Parathyroid adenoma (tissue), 2 donors: ENCODE measurements at regions not wholly inside any gene's neighbourhood (a gene's known extent, or its start where the extent isn't known, plus 50 kb on each side); places are given as distances from the start of the nearest gene placed in this dataset.

ENCODE experiments used
- H2AFZ ChIP-seq: fragments of 300-600 bp; sonication (generic); one replicate; pipeline ENCODE4 v1.7.0; 2017; ENCODE audit warnings: antibody characterized with exemption, mild to moderate bottlenecking
- H3K27ac ChIP-seq: fragments of 300-600 bp; sonication (generic); one replicate; pipeline ENCODE4 v1.7.0; 2017
- H3K27me3 ChIP-seq: fragments of 300-600 bp; sonication (generic); one replicate; pipeline ENCODE4 v1.7.0; 2017; ENCODE audit warnings: low read length; ENCODE audit not compliant: control insufficient read depth, insufficient read depth
- H3K36me3 ChIP-seq: fragments of 300-600 bp; sonication (generic); one replicate; pipeline ENCODE4 v1.7.0; 2017; ENCODE audit warnings: low read length; ENCODE audit not compliant: control insufficient read depth, insufficient read depth
- H3K4me1 ChIP-seq: fragments of 300-600 bp; sonication (generic); one replicate; pipeline ENCODE4 v1.7.0; 2017; ENCODE audit warnings: control low read depth
- H3K4me2 ChIP-seq: fragments of 300-600 bp; sonication (generic); one replicate; pipeline ENCODE4 v1.7.0; 2017; ENCODE audit warnings: low read length
- H3K4me3 ChIP-seq: fragments of 300-600 bp; sonication (generic); one replicate; pipeline ENCODE4 v1.7.0; 2017; ENCODE audit warnings: low read depth, low read length
- H3K79me2 ChIP-seq: fragments of 300-600 bp; sonication (generic); one replicate; pipeline ENCODE4 v1.7.0; 2017; ENCODE audit warnings: control low read depth
- H3K9ac ChIP-seq: fragments of 300-600 bp; sonication (generic); one replicate; pipeline ENCODE4 v1.7.0; 2017; ENCODE audit warnings: mild to moderate bottlenecking
- H3K9me3 ChIP-seq: fragments of 300-600 bp; sonication (generic); one replicate; pipeline ENCODE4 v1.7.0; 2017; ENCODE audit warnings: low read length; ENCODE audit not compliant: control insufficient read depth
- CTCF ChIP-seq: fragments of 300-600 bp; sonication (generic); IDR thresholded peaks from one replicate; pipeline ENCODE4 v1.7.0; 2017; ENCODE audit warnings: antibody characterized with exemption, mild to moderate bottlenecking
- donor health status: primary hyperparathyroidism.

GRCh38 chr10:78768876-78769275, 299.9 kb upstream of the ZMIZ1 start:
- Histone ChIP-seq H3K4me3 (no peak overlapping the region), H3K79me2 (no peaks in the 10 kb centered on the region), H3K27ac (no peak overlapping the region), H3K4me2 (no peak overlapping the region), H3K36me3 (no peaks in the 10 kb centered on the region), H3K9me3 (no peaks in the 10 kb centered on the region), H3K9ac (no peak overlapping the region), H2AFZ (no peak overlapping the region), H3K27me3 (no peaks in the 10 kb centered on the region), H3K4me1 (no peaks in the 10 kb centered on the region)
- TF ChIP-seq CTCF, result no peak

DNA sequence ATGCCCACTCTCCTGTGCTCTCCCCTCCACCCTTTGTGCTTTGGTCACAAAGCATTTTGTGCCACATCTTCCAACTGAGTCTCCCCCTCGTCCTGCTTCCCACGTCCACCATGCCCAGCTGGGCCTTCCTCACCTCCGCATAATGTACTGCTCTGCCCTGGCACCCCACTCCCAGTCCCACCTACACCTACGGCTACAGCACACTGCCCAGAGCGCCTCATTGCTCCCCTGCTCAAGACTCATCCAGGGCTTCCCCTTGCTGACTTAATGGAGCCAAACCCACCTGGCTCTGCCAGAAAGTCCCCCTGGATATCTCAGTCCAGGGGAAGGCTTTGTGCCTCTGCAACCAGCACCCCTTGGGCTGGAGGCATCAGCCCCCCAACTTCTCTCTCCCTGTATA, 299.2 kb upstream of the ZMIZ1 start:
- Histone ChIP-seq H3K79me2 (no peaks in the 10 kb centered on the region), H2AFZ (no peak overlapping the region), H3K4me3 (no peak overlapping the region), H3K27me3 (no peaks in the 10 kb centered on the region), H3K36me3 (no peaks in the 10 kb centered on the region), H3K27ac (no peak overlapping the region), H3K4me1 (no peaks in the 10 kb centered on the region), H3K9ac (no peak overlapping the region), H3K4me2 (no peak overlapping the region), H3K9me3 (no peaks in the 10 kb centered on the region)
- TF ChIP-seq CTCF, result no peak

GRCh38 chr10:78770167-78771090, 298.3 kb upstream of the ZMIZ1 start:
- Histone ChIP-seq H3K9me3 (no peaks in the 10 kb centered on the region), H3K36me3 (no peaks in the 10 kb centered on the region), H3K27ac (no peak overlapping the region), H3K27me3 (no peaks in the 10 kb centered on the region), H3K4me2 (no peak overlapping the region), H3K4me1 (no peaks in the 10 kb centered on the region), H3K9ac (no peak overlapping the region), H2AFZ (no peak overlapping the region), H3K4me3 (no peak overlapping the region), H3K79me2 (no peaks in the 10 kb centered on the region)
- TF ChIP-seq CTCF, result no peak

DNA sequence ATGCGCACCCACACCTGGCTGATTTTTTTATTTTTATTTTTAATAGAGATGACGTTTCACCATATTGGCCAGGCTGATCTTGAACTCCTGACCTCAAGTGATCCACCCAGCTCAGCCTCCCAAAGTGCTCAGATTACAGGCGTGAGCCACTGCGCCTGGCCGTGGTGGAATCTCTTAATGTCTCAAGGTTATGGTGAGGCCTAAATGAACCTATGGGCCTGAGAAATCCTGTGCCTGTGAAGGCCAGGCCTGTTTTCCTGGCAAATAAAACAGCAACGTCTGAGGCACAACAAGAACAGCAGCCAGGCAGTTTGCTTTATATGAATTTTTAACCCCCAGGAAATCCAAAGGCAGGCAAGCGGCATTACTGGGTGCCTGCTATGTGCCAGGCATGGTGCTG, 297.5 kb upstream of the ZMIZ1 start:
- no peaks in the 10 kb centered on the region for H3K79me2 ChIP-seq
- no peaks in the 10 kb centered on the region for H3K4me1 ChIP-seq
- no peak overlapping the region for H3K4me3 ChIP-seq
- no peak overlapping the region for H3K4me2 ChIP-seq
- H3K27ac ChIP-seq, result no peak overlapping the region
- H3K9me3 ChIP-seq, result no peaks in the 10 kb centered on the region
- no peak overlapping the region for H2AFZ ChIP-seq
- no peak for TF ChIP-seq CTCF
- no peaks in the 10 kb centered on the region for H3K27me3 ChIP-seq
- H3K9ac ChIP-seq, result no peak overlapping the region
- no peaks in the 10 kb centered on the region for H3K36me3 ChIP-seq
